PFSK-1 (cell line): ENCODE measurements at regions not wholly inside any gene's neighbourhood (a gene's known extent, or its start where the extent isn't known, plus 50 kb on each side); places are given as distances from the start of the nearest gene placed in this dataset.

Experiments
- FOXP2 ChIP-seq: optimal IDR thresholded peaks from 2 replicates; pipeline ENCODE3; 2011; ENCODE audit warnings: borderline replicate concordance, control low read depth, inconsistent platforms; ENCODE audit not compliant: insufficient read depth; ENCODE audit errors: extremely low read length, extremely low read depth
- POLR2AphosphoS5 ChIP-seq: IDR thresholded peaks from 2 replicates; pipeline ENCODE4 v1.6.1; 2012; ENCODE audit warnings: low read depth, mild to moderate bottlenecking, control low read depth, low read length, moderate library complexity
- REST ChIP-seq, 2 experiments: IDR thresholded peaks; 2 replicates each; pipeline versions ENCODE4 v1.6.1 to v1.8.0; 2011 to 2012; ENCODE audit warnings: low read depth in 2 of 2, low read length in 2 of 2, control low read depth in 1 of 2, inconsistent platforms in 1 of 2, mild to moderate bottlenecking in 1 of 2, moderate library complexity in 1 of 2; ENCODE audit not compliant: insufficient read depth in 1 of 2
- SIN3A ChIP-seq: IDR thresholded peaks from 2 replicates; pipeline ENCODE4 v1.6.1; 2012; ENCODE audit warnings: mild to moderate bottlenecking, low read length, moderate library complexity, borderline replicate concordance; ENCODE audit not compliant: insufficient read depth
- TAF1 ChIP-seq: IDR thresholded peaks from 2 replicates; pipeline ENCODE4 v1.6.1; 2012; ENCODE audit warnings: low read length, control low read depth, borderline replicate concordance; ENCODE audit not compliant: insufficient read depth

DNA sequence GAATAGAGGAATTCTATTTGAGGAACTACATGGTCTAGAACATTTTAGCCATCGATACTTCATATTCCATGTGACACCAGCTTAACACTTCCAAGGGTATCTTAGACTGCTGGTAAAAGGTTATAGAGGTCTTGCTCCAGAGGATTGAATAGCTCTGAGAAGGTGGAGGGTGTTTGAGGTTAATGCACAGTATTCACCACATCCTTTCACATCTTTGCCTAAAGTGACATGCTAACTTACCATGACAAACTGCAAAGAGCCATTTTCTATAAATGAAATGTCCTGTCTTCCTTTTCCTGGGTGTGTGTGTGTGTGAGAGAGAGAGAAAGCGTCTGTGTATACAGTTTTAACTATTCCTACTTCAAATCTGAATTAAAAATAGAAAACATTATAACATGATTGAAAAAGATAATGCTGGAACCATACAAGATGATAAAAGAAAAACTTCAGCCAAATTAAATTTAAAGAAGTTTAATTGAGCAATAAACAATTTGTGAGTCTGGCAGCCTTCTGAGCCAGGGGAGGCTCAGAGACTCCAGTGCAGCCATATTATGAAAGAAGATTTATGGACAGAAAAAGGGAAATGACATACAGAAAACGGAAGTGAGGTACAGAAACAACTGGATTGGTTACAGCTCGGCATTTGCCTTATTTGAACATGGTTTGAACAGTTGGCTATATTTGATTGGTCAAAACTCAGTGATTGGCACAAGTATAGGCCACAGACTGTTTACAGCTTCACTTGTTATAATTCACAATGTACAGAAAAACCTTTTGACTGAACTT is 320.9 kb upstream of the CCDC179 start:
- TF ChIP-seq FOXP2 (no peak), TAF1 (no peak), REST (IDR thresholded peaks at IDR 0.05; ENCODE audit: insufficient read depth in 1 of 2, low read depth in 2 of 2, low read length in 2 of 2) (no peak), SIN3A (no peak), POLR2AphosphoS5 (no peak)

GRCh38 chr11:23192256-23192655 is 332.0 kb upstream of the CCDC179 start:
- no peak for TF ChIP-seq POLR2AphosphoS5
- no peak for TF ChIP-seq TAF1
- no peak for TF ChIP-seq REST (IDR thresholded peaks at IDR 0.05; ENCODE audit: insufficient read depth in 1 of 2, low read depth in 2 of 2, low read length in 2 of 2)
- TF ChIP-seq FOXP2: no peak
- no peak for TF ChIP-seq SIN3A

GRCh38 chr11:23201936-23202522 is 341.8 kb upstream of the CCDC179 start:
- no peak for TF ChIP-seq TAF1
- TF ChIP-seq REST (IDR thresholded peaks at IDR 0.05; ENCODE audit: insufficient read depth in 1 of 2, low read depth in 2 of 2, low read length in 2 of 2): no peak
- no peak for TF ChIP-seq FOXP2
- TF ChIP-seq SIN3A: no peak

DNA sequence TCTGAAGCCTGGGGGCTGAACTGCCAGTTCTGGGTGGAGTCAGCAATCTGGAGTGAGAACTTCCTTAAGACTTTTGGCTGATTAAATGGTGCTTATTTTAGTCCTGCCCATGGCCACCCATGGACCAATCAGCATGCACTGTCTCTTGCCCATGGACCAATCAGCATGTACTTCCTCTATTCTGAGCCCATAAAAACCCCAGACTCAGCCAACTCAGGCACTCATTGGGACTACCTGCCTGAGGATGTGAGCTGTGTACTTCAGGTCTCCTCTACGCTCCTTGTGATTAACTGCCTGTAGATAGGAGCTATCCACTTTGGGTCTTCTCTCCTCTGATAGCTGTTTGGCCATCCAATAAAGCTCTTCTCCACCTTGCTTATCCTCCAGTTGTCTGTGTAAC is 342.3 kb upstream of the CCDC179 start:
- TF ChIP-seq POLR2AphosphoS5 (no peak), FOXP2 (no peak), REST (IDR thresholded peaks at IDR 0.05; ENCODE audit: insufficient read depth in 1 of 2, low read depth in 2 of 2, low read length in 2 of 2) (no peak), TAF1 (no peak), SIN3A (no peak)
